Suprapubic skin (tissue), 4 donors: ENCODE measurements at regions not wholly inside any gene's neighbourhood (a gene's known extent, or its start where the extent isn't known, plus 50 kb on each side); places are given as distances from the start of the nearest gene placed in this dataset.

Experiments used
- EP300 ChIP-seq: sonication (generic); formaldehyde crosslinking; IDR thresholded peaks from one replicate; pipeline ENCODE4 v1.6.1; 2017; ENCODE audit warnings: antibody characterized with exemption
- POLR2A ChIP-seq, 2 donors: fragments of 450-650 bp; IDR thresholded peaks; one replicate each; pipeline ENCODE4 v1.6.1; 2017; ENCODE audit warnings: antibody characterized with exemption in 2 of 2, mild to moderate bottlenecking in 2 of 2, moderate library complexity in 2 of 2
- POLR2AphosphoS5 ChIP-seq, 3 donors: sonication (generic); formaldehyde crosslinking; IDR thresholded peaks; one replicate each; pipeline ENCODE4 v1.6.1; 2017; ENCODE audit warnings: antibody characterized with exemption in 3 of 3
- TF ChIP-seq, protein P1 (sequence below), 2 donors: fragments of 200-600 bp in 1 of 2; fragments of 450-650 bp in 1 of 2; sonication (generic) in 1 of 2; IDR thresholded peaks; one replicate each; pipeline ENCODE4 v1.5.1; 2016 to 2019; ENCODE audit warnings: antibody characterized with exemption in 2 of 2, mild to moderate bottlenecking in 1 of 2, moderate library complexity in 1 of 2

- TF ChIP-seq EP300, result no peak
- TF ChIP-seq, protein P1, sequence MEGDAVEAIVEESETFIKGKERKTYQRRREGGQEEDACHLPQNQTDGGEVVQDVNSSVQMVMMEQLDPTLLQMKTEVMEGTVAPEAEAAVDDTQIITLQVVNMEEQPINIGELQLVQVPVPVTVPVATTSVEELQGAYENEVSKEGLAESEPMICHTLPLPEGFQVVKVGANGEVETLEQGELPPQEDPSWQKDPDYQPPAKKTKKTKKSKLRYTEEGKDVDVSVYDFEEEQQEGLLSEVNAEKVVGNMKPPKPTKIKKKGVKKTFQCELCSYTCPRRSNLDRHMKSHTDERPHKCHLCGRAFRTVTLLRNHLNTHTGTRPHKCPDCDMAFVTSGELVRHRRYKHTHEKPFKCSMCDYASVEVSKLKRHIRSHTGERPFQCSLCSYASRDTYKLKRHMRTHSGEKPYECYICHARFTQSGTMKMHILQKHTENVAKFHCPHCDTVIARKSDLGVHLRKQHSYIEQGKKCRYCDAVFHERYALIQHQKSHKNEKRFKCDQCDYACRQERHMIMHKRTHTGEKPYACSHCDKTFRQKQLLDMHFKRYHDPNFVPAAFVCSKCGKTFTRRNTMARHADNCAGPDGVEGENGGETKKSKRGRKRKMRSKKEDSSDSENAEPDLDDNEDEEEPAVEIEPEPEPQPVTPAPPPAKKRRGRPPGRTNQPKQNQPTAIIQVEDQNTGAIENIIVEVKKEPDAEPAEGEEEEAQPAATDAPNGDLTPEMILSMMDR (IDR thresholded peaks at IDR 0.05), result no peak
- TF ChIP-seq POLR2A (IDR thresholded peaks at IDR 0.05), result no peak
- no peak for TF ChIP-seq POLR2AphosphoS5 (IDR thresholded peaks at IDR 0.05)
Measured at GRCh38 chr13:53622456-53622855, 593.8 kb downstream of the OLFM4 start.
